ENCODE measurements at regions not wholly inside any gene's neighbourhood (a gene's known extent, or its start where the extent isn't known, plus 50 kb on each side); places are given as distances from the start of the nearest gene placed in this dataset.
A peak's percentile ranks its signal among the peaks of the same experiment; 100 is the strongest.

DNA sequence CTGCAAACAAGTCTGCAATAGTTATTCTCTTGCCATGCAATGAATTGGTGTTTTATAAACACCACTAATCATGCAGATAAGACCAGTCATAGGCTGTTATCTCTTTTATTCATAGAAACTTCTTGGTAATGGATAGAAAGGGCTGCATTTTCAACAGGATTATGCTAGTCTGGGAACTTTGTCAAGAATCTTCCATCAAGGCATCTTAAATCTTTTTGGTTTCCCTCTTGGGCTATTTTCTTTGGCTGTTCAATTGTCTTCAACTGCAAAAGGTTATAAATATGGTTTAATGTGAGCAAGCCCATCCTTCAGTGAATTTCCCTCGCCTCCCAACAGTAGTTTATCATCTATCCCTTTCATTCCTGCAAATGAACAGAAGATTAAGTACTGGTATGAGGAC, 59.0 kb upstream of the MINAR1 start:
- no peak for DNase-seq

DNA sequence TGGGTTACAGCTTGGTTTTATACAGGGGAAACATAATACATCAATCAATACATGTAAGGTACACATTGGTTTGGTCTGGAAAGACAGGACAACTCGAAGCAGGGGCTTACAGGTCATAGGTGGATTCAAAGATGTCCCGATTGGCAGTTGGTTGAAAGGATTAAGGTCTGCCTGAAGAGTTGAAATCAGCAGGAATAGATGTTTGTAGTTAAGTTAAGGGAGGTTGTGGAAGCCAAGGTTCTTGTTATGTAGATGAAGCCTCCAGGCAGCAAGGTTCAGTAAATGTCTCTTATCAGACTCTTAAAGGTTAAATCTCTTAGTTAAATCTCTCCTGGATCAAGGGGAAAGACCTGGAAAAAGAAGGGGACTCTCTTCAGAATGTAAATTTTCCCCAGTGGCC, 58.4 kb upstream of the MINAR1 start:
- no peak for DNase-seq

- no peak for DNase-seq
These were observed 55.8 kb upstream of the MINAR1 start for GRCh38 chr15:79376383-79376782.

DNA sequence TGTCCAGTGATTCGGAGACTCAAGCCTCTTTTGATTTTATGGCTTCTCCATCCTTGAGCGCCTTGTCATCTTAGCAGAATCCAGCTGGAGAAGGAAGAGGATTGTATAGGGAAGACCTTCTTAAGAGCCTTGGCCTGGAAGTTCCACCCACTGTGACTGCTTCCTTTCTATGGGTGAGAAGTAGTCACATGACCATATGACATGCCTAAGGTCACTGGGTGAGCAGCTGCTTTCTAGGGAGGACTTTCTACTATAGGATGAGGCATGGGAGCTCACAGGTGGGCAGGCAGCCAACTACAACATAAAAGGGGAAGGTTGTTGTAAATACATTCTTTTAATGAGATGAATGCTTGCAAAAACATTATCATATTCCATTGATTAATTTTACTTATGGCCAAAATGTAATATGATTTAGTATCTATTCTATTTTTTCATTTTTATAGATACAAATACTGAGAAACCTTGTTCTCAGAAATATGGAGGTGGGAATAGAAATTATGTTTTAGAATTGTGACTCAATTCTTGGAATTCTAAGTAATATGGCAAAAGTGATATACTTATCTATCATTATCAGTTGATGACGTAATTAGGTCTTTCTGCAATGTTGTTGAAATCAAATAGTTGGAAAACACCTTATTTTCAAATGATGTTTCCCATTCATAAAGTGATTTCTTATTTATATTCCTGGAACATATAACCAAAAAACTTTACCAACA, 53.6 kb upstream of the MINAR1 start:
- no peak for DNase-seq

GRCh38 chr15:79380755-79381497, 51.2 kb upstream of the MINAR1 start:
- peak; percentile 73 for DNase-seq

- DNase-seq: no peak
These were observed 50.5 kb upstream of the MINAR1 start for GRCh38 chr15:79381593-79381992.
